Right atrium auricular region (tissue), 2 donors: ENCODE measurements at regions not wholly inside any gene's neighbourhood (a gene's known extent, or its start where the extent isn't known, plus 50 kb on each side); places are given as distances from the start of the nearest gene placed in this dataset.

Experiments
- DNase-seq: peaks from one replicate; pipeline ENCODE4 v3.0.0-alpha.2; 2019; ENCODE audit warnings: low spot score
- H3K27ac ChIP-seq, 2 donors: fragments of 200-600 bp; sonication (generic); 1 replicate in 1 of 2; 2 replicates in 1 of 2; pipeline ENCODE4 v1.5.1; 2016 to 2019
- H3K27me3 ChIP-seq, 2 donors: fragments of 200-600 bp; sonication (generic); one replicate each; pipeline versions ENCODE4 v1.5.1 to v1.6.0; 2017 to 2019
- H3K36me3 ChIP-seq: fragments of 200-600 bp; sonication (generic); one replicate; pipeline ENCODE4 v1.5.1; 2016
- H3K4me1 ChIP-seq, 2 donors: fragments of 200-600 bp; sonication (generic); one replicate each; pipeline versions ENCODE4 v1.5.1 to v1.6.0; 2017 to 2019
- H3K4me3 ChIP-seq, 2 donors: fragments of 200-600 bp; sonication (generic); 1 replicate in 1 of 2; 2 replicates in 1 of 2; pipeline ENCODE4 v1.5.1; 2017 to 2019; ENCODE audit warnings: mild to moderate bottlenecking in 1 of 2, moderate library complexity in 1 of 2
- H3K9me3 ChIP-seq, 2 donors: fragments of 200-600 bp; sonication (generic); one replicate each; pipeline ENCODE4 v1.5.1; 2019
- TF ChIP-seq, protein P1 (sequence below), 2 donors: fragments of 200-600 bp; sonication (generic); IDR thresholded peaks; one replicate each; pipeline ENCODE4 v1.5.1; 2019; ENCODE audit warnings: antibody characterized with exemption in 2 of 2

DNA sequence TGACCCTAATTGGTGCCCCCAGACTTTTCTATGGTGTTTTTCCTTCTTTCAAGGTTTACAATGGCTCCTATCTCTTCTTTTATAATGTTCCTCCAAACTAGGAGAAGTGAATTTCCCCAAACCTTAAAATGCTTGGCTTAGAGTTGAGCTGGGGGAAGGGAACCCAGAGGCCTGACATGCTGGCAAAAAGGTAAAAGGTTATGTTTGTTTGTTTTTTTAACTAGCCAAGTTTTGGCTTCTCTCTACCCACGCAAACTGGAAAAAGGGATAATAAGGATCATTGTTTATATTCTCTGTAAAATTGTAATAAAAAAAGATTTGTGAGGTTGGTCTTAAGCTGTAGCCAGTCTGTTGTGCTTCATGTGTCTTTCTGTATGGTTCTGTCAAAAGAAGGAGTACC, 477.0 kb downstream of the IPMK start:
- TF ChIP-seq, protein P1, sequence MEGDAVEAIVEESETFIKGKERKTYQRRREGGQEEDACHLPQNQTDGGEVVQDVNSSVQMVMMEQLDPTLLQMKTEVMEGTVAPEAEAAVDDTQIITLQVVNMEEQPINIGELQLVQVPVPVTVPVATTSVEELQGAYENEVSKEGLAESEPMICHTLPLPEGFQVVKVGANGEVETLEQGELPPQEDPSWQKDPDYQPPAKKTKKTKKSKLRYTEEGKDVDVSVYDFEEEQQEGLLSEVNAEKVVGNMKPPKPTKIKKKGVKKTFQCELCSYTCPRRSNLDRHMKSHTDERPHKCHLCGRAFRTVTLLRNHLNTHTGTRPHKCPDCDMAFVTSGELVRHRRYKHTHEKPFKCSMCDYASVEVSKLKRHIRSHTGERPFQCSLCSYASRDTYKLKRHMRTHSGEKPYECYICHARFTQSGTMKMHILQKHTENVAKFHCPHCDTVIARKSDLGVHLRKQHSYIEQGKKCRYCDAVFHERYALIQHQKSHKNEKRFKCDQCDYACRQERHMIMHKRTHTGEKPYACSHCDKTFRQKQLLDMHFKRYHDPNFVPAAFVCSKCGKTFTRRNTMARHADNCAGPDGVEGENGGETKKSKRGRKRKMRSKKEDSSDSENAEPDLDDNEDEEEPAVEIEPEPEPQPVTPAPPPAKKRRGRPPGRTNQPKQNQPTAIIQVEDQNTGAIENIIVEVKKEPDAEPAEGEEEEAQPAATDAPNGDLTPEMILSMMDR (IDR thresholded peaks at IDR 0.05) = no peak
- Histone ChIP-seq H3K27ac (no peak overlapping the region), H3K4me1 (no peaks in the 10 kb centered on the region), H3K4me3 (no peak overlapping the region), H3K27me3 (no peaks in the 10 kb centered on the region), H3K36me3 (no peaks in the 10 kb centered on the region), H3K9me3 (no peaks in the 10 kb centered on the region)
- no peak for DNase-seq

DNA sequence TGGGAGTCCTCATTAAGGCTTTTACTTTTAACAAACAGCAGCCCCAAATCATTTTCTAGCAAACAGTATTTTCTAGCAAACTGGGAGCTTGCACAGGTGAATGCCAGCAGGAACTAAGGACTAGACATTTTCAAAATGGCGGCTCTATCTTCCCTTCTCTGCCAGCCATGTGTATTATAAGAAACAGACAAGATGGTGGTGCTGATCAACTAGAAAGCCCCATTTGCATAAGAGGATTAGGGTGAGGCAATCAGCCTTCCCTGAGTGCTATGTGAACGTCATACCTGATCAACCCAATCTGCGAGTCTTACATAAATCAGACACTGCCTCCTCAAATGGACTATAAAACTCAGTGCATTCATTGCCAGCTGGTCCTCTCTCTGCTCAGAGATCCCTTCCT, 479.6 kb downstream of the IPMK start:
- Histone ChIP-seq H3K36me3 (no peaks in the 10 kb centered on the region), H3K4me1 (no peaks in the 10 kb centered on the region), H3K4me3 (no peak overlapping the region), H3K9me3 (no peaks in the 10 kb centered on the region), H3K27me3 (no peaks in the 10 kb centered on the region), H3K27ac (no peak overlapping the region)
- DNase-seq = no peak
- TF ChIP-seq, protein P1 (IDR thresholded peaks at IDR 0.05) = no peak

DNA sequence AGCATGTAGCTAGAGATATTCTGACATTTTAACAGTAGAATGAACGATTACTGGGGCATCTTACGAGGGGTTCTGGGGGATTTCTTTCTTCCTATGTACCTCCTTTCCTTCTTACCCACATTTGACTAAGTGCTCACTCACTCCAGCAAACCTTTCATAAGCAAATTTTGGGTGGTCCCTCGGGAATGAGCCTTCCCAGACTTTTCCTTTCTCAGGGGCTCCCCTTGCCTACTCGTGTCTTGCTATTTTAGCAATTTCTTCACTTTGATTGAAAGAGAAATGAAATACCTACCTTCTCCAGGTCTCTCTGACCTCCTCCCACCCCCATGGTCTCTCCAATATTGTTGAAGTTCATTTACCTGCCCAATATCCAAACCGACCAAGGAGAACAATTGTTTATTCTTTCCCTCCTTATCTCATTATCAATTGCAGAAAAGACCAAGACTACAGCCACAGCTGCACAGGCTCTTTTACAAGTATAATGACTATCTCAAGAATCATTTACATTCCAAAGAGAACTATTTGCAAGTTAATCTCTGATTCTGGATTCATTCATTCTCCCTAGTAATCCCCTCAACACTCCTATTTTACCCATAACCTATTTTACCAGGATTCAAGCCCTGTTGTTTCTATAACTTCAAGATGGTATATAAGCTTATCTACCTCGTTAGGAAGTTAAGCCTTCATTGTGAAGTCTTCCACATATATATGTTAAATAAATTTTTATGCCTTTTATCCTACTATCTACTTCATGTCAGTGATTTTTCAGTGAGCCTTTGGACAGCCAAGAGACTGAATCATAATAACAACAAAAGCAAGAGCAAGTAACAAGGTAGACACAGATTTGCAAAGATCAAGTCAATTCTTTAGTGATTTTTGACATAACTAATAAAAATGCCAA, 480.6 kb downstream of the IPMK start:
- DNase-seq = no peak
- H3K36me3 ChIP-seq = no peaks in the 10 kb centered on the region
- H3K4me3 ChIP-seq = no peak overlapping the region
- H3K9me3 ChIP-seq = no peaks in the 10 kb centered on the region
- H3K4me1 ChIP-seq = no peaks in the 10 kb centered on the region
- no peak overlapping the region for H3K27ac ChIP-seq
- TF ChIP-seq, protein P1 (IDR thresholded peaks at IDR 0.05) = no peak
- H3K27me3 ChIP-seq = no peaks in the 10 kb centered on the region

DNA sequence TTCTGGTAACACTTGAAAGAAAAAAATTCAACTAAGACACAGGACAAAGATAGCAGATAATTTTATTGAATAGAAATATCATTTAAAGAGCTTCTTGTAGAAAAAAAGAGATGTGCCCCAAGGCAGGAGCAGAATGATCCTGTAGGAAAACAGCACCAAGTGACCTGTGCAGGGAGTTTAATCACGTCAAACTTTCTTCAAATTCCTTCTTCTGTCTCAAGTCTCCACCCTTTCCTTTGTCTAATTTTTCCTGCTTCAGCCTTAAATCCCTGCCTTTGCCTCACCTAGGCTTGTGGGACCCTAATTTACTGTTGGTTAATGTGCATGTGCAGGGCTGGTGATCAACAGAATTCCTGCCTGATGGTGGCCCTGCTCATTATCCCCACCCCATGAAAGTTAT, 481.4 kb downstream of the IPMK start:
- TF ChIP-seq, protein P1 (IDR thresholded peaks at IDR 0.05) = no peak
- no peaks in the 10 kb centered on the region for H3K9me3 ChIP-seq
- no peaks in the 10 kb centered on the region for H3K36me3 ChIP-seq
- H3K27ac ChIP-seq = no peak overlapping the region
- H3K4me3 ChIP-seq = no peak overlapping the region
- no peaks in the 10 kb centered on the region for H3K27me3 ChIP-seq
- no peaks in the 10 kb centered on the region for H3K4me1 ChIP-seq
- DNase-seq = no peak

DNA sequence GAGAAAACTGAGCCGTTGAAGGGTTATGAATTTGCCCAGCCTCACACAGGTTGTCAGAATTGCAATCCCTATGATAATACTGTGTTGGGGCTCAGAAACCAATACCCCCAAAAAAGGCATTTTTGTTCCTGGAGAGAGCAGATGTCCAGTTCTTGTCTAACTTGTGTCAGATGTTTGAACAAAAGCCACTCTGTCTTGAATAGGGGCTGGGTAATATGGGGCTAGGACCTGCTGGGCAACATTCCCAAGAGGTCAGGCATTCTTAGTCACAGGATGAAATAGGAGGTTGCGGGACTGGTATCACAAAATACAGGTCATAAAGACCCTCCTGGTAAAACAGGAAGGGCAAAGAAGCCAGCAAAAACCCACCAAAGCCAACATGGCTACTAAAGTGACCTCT, 482.1 kb downstream of the IPMK start:
- Histone ChIP-seq H3K36me3 (no peaks in the 10 kb centered on the region), H3K4me1 (no peaks in the 10 kb centered on the region), H3K27me3 (no peaks in the 10 kb centered on the region), H3K4me3 (no peak overlapping the region), H3K27ac (no peak overlapping the region), H3K9me3 (no peaks in the 10 kb centered on the region)
- TF ChIP-seq, protein P1 (IDR thresholded peaks at IDR 0.05) = no peak
- DNase-seq = no peak

DNA sequence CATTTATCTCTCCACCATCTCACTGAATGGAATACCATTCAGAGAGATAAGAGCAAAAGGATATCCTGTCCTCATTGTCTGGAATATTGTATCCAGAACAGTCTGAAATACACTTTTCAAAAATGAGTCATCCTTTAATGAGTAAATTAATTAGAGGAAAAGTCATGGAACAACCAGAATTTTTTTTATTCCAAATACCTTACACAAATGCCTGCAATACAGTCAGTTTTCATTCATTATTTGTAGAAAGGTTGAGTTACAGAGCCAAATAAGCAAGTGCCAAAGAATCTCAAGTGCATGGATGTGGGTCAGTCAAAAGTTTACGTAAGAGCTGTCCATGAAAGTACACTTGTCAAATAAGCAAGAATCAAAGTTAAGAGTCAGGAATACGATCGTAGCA, 482.6 kb downstream of the IPMK start:
- H3K27me3 ChIP-seq = no peaks in the 10 kb centered on the region
- H3K4me3 ChIP-seq = no peak overlapping the region
- TF ChIP-seq, protein P1 (IDR thresholded peaks at IDR 0.05) = no peak
- no peaks in the 10 kb centered on the region for H3K36me3 ChIP-seq
- H3K9me3 ChIP-seq = no peaks in the 10 kb centered on the region
- no peaks in the 10 kb centered on the region for H3K4me1 ChIP-seq
- no peak for DNase-seq
- H3K27ac ChIP-seq = no peak overlapping the region
